Esophagus squamous epithelium (tissue), 4 donors: ENCODE measurements at regions not wholly inside any gene's neighbourhood (a gene's known extent, or its start where the extent isn't known, plus 50 kb on each side); places are given as distances from the start of the nearest gene placed in this dataset.

ENCODE experiments used
- CTCF ChIP-seq, 6 experiments: fragments of 450-650 bp in 4 of 6; fragments of 200-600 bp in 2 of 6; sonication (generic) in 2 of 6; IDR thresholded peaks; one replicate each; pipeline ENCODE4 v1.5.1; 2016 to 2019; ENCODE audit warnings: antibody characterized with exemption in 6 of 6, mild to moderate bottlenecking in 4 of 6, moderate library complexity in 4 of 6
- POLR2A ChIP-seq, 4 donors: fragments of 450-650 bp; IDR thresholded peaks; one replicate each; pipeline ENCODE4 v1.6.1; 2017; ENCODE audit warnings: antibody characterized with exemption in 4 of 4, mild to moderate bottlenecking in 4 of 4, moderate library complexity in 3 of 4

- no peak for TF ChIP-seq POLR2A (IDR thresholded peaks at IDR 0.05)
- no peak for TF ChIP-seq CTCF (IDR thresholded peaks at IDR 0.05)
Measured at GRCh38 chr14:95460647-95461478, 55.6 kb downstream of the SYNE3 start.
